Activated CD8-positive, alpha-beta T cell treated with anti-CD3 and anti-CD28 coated beads for 36 hours (primary cell): ENCODE measurements at regions not wholly inside any gene's neighbourhood (a gene's known extent, or its start where the extent isn't known, plus 50 kb on each side); places are given as distances from the start of the nearest gene placed in this dataset.

Experiments
- ATAC-seq: fragments of 200-7000 bp; cut with Tn5 transposase; one replicate; pipeline ENCODE4 v1.10.0; 2021; ENCODE audit warnings: mild to moderate bottlenecking, moderate library complexity
- CTCF ChIA-PET: fragments of 350-600 bp; sonication (Branson Sonifier 250); formaldehyde crosslinking; loops from one replicate; lab custom pipeline; 2021; ENCODE audit warnings: antibody characterized with exemption; lab: Charles Lee
- POLR2A ChIA-PET: fragments of 350-600 bp; sonication (Branson Sonifier 250); formaldehyde crosslinking; loops from one replicate; lab custom pipeline; 2021; ENCODE audit warnings: antibody characterized with exemption; lab: Charles Lee
- DNase-seq: peaks from one replicate; pipeline ENCODE4 v3.0.0-alpha.2; 2020
- H3K27ac Mint-ChIP-seq: one replicate; pipeline ENCODE4 v1.8.0; 2021; ENCODE audit warnings: mild to moderate bottlenecking, mixed read lengths
- H3K27me3 Mint-ChIP-seq: one replicate; pipeline ENCODE4 v1.8.0; 2021; ENCODE audit warnings: mixed read lengths
- H3K36me3 Mint-ChIP-seq: one replicate; pipeline ENCODE4 v1.8.0; 2021; ENCODE audit warnings: low read depth, mixed read lengths
- H3K4me1 Mint-ChIP-seq: one replicate; pipeline ENCODE4 v1.8.0; 2021; ENCODE audit warnings: low read depth, mixed read lengths
- H3K4me3 Mint-ChIP-seq: one replicate; pipeline ENCODE4 v1.8.0; 2021; ENCODE audit warnings: mild to moderate bottlenecking, moderate library complexity, mixed read lengths
- H3K9me3 Mint-ChIP-seq: one replicate; pipeline ENCODE4 v1.8.0; 2021; ENCODE audit warnings: mixed read lengths
- intact Hi-C: fragments of 100-400 bp; cut with micrococcal nuclease; formaldehyde crosslinking; loops from one replicate; pipeline ENCODE4 v1.10.0; 2022
- TF ChIP-seq, protein P1 (sequence below): fragments of 200-600 bp; IDR thresholded peaks from one replicate; pipeline ENCODE4 v1.8.0; 2022; ENCODE audit warnings: antibody characterized with exemption, mild to moderate bottlenecking

DNA sequence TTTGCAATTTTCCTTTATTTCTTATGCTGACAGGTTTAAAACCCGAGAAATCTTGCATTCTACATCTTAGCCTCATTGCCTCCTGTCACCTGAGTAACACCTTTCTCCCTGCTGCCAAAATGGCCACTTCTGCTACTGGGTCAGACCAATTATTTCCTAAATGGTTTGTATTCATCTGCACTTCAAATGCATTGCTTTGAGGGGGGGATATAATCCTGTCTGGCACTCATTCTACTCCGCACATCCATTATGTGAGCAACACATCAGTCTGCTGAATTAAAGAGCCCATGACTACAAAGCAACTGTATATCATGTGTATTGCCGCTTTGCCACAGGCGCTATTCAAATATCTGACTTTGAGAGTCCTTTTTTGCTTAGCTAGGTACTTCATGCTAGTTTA lies 141.6 kb upstream of the TSHZ2 start:
- Mint-ChIP-seq H3K4me1 (no peaks in the 10 kb centered on the region), H3K27me3 (peaks cover 2% of the 10 kb centered on the region), H3K9me3 (peaks cover 8% of the 10 kb centered on the region), H3K4me3 (no peak overlapping the region), H3K36me3 (no peaks in the 10 kb centered on the region), H3K27ac (no peak overlapping the region)
- POLR2A ChIA-PET: no interaction called here
- intact Hi-C loops: no loop called here
- TF ChIP-seq, protein P1, sequence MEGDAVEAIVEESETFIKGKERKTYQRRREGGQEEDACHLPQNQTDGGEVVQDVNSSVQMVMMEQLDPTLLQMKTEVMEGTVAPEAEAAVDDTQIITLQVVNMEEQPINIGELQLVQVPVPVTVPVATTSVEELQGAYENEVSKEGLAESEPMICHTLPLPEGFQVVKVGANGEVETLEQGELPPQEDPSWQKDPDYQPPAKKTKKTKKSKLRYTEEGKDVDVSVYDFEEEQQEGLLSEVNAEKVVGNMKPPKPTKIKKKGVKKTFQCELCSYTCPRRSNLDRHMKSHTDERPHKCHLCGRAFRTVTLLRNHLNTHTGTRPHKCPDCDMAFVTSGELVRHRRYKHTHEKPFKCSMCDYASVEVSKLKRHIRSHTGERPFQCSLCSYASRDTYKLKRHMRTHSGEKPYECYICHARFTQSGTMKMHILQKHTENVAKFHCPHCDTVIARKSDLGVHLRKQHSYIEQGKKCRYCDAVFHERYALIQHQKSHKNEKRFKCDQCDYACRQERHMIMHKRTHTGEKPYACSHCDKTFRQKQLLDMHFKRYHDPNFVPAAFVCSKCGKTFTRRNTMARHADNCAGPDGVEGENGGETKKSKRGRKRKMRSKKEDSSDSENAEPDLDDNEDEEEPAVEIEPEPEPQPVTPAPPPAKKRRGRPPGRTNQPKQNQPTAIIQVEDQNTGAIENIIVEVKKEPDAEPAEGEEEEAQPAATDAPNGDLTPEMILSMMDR: no peak
- DNase-seq (no peak), ATAC-seq (no peak)
- CTCF ChIA-PET: no interaction called here

DNA sequence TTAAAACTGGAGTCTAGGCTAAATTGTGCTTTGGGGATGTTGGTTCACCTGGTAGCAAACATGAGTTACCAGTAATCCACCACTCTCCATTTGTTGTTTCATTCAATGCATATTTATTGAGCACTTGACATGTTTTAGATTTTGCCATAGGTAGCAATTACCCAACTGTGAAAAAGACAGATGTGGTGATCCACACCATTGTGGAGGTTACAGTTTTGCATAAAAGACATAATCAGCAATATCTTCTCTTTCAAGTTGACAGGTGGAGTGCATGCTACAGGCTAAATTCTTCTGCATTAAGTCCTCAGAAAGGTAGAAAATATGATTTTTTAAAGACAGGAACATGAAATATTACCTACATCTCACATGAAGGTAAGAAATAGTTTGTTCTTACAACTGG lies 143.0 kb upstream of the TSHZ2 start:
- Mint-ChIP-seq H3K4me3 (no peak overlapping the region), H3K9me3 (peaks cover 8% of the 10 kb centered on the region), H3K27me3 (peaks cover 2% of the 10 kb centered on the region), H3K36me3 (no peaks in the 10 kb centered on the region), H3K27ac (no peak overlapping the region), H3K4me1 (peaks cover 2% of the 10 kb centered on the region)
- TF ChIP-seq, protein P1: no peak
- ChIA-PET CTCF (no interaction called here), POLR2A (no interaction called here)
- intact Hi-C loops: no loop called here
- ATAC-seq (no peak), DNase-seq (no peak)

DNA sequence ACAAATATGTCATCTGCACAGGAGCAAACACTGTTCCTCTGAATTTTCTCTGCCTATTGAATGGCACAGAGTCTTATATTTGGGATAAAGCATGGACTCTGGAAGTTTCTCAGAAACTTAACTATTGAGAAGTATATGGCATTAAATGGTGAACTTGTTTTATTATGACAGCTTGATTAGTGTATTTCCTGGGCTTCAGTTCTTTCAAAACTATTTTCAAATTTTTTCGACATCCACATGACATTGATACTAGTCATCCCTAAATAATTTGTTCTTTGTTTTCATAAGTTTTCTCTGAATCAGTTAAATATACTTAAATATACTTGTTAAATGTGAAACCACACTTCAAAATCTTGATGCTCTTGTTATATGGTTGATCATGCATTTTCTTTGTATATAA lies 144.0 kb upstream of the TSHZ2 start:
- intact Hi-C loops: no loop called here
- TF ChIP-seq, protein P1: no peak
- H3K4me1 Mint-ChIP-seq: peaks cover 2% of the 10 kb centered on the region
- ATAC-seq (no peak), DNase-seq (no peak)
- POLR2A ChIA-PET: no interaction called here
- H3K4me3 Mint-ChIP-seq: no peak overlapping the region
- H3K9me3 Mint-ChIP-seq: peaks cover 8% of the 10 kb centered on the region
- peaks cover 2% of the 10 kb centered on the region for H3K27me3 Mint-ChIP-seq
- H3K36me3 Mint-ChIP-seq: no peaks in the 10 kb centered on the region
- no peak overlapping the region for H3K27ac Mint-ChIP-seq
- CTCF ChIA-PET: no interaction called here

DNA sequence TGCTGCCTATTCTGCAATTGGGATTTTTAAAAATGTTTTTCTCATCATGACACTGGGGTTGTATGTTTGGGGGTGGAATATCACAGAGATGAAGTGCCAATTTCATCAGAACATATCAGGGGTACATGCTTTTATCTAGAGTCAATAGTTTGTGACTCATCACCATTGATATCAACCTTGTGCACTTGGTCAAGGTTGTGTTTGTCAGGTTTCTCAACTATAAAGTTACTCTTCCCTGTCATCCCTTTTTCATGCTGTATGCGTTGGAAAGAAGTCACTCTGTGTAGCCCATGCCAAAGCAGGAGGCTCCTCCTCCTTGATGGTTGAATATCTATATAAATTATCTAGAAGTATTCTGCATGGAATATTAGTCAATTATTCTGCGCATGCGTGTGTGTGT lies 145.4 kb upstream of the TSHZ2 start:
- ATAC-seq (no peak), DNase-seq (no peak)
- Mint-ChIP-seq H3K4me3 (no peak overlapping the region), H3K27me3 (peaks cover 2% of the 10 kb centered on the region), H3K4me1 (peaks cover 2% of the 10 kb centered on the region), H3K9me3 (peaks cover 8% of the 10 kb centered on the region), H3K27ac (no peak overlapping the region), H3K36me3 (no peaks in the 10 kb centered on the region)
- intact Hi-C loops: no loop called here
- POLR2A ChIA-PET: no interaction called here
- TF ChIP-seq, protein P1: no peak
- CTCF ChIA-PET: no interaction called here

DNA sequence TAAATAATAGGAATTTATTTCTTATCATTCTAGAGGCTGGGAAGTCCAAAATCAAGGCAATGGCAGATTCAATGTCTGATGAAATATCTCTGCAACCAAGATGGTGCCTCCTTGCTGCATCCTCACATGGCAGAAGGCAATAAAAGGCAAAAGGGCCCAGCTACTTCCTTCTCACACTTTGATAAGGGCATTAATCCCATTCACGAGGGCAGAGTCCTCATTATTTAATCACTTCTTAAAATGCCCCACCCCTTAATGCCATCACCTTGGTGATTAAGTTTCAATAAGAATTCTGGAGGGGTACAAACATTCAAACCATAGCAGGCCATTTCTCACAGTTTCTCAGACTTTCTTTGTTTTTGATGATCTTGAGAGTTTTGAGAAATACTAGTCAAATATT lies 145.8 kb upstream of the TSHZ2 start:
- ATAC-seq: no peak
- peaks cover 2% of the 10 kb centered on the region for H3K27me3 Mint-ChIP-seq
- no peaks in the 10 kb centered on the region for H3K36me3 Mint-ChIP-seq
- no peak for DNase-seq
- no peak overlapping the region for H3K4me3 Mint-ChIP-seq
- ChIA-PET CTCF (no interaction called here), POLR2A (no interaction called here)
- peaks cover 2% of the 10 kb centered on the region for H3K4me1 Mint-ChIP-seq
- TF ChIP-seq, protein P1: no peak
- no peak overlapping the region for H3K27ac Mint-ChIP-seq
- intact Hi-C loops: no loop called here
- peaks cover 8% of the 10 kb centered on the region for H3K9me3 Mint-ChIP-seq
